Neural cell (in vitro differentiated cells): ENCODE measurements at regions not wholly inside any gene's neighbourhood (a gene's known extent, or its start where the extent isn't known, plus 50 kb on each side); places are given as distances from the start of the nearest gene placed in this dataset.

Experiments
- H2AFZ ChIP-seq: fragments of 200-600, 300-800 bp; sonication (generic), shearing (Covaris generic); 2 replicates; pipeline ENCODE4 v1.6.0; 2014; ENCODE audit warnings: low read depth, mild to moderate bottlenecking, antibody characterized with exemption, low read length, moderate library complexity
- H3F3A ChIP-seq: fragments of 200-600 bp; shearing (Covaris generic); 2 replicates; pipeline ENCODE4 v1.6.1; 2016; ENCODE audit warnings: mild to moderate bottlenecking, moderate library complexity, mixed read lengths, antibody characterized with exemption, low read length; ENCODE audit not compliant: insufficient read depth, poor library complexity, severe bottlenecking
- H3K27ac ChIP-seq: fragments of 200-600, 300-800 bp; sonication (generic), shearing (Covaris generic); 2 replicates; pipeline ENCODE4 v1.5.1; 2014; ENCODE audit warnings: mild to moderate bottlenecking, low read length, moderate library complexity
- H3K27me3 ChIP-seq: fragments of 300-800, 200-600 bp; sonication (generic), shearing (Covaris generic); 2 replicates; pipeline ENCODE4 v1.6.0; 2014; ENCODE audit warnings: mild to moderate bottlenecking, low read depth, low read length, moderate library complexity; ENCODE audit not compliant: insufficient read depth
- H3K36me3 ChIP-seq: fragments of 300-800, 200-600 bp; sonication (generic), shearing (Covaris generic); 2 replicates; pipeline ENCODE4 v1.5.1; 2014; ENCODE audit warnings: mild to moderate bottlenecking, antibody characterized with exemption, low read length, moderate library complexity; ENCODE audit not compliant: insufficient read depth
- H3K4me2 ChIP-seq: fragments of 300-800, 200-600 bp; sonication (generic), shearing (Covaris generic); 2 replicates; pipeline ENCODE4 v1.6.0; 2014; ENCODE audit warnings: mild to moderate bottlenecking, low read length
- H3K4me3 ChIP-seq: fragments of 300-800, 200-600 bp; sonication (generic), shearing (Covaris generic); 2 replicates; pipeline ENCODE4 v1.5.1; 2014; ENCODE audit warnings: mild to moderate bottlenecking, low read length, moderate library complexity
- H3K79me2 ChIP-seq: fragments of 200-600 bp; shearing (Covaris generic); replicated peaks from 2 replicates; pipeline ENCODE4 v1.6.0; 2014; ENCODE audit warnings: mild to moderate bottlenecking, low read length, moderate library complexity; ENCODE audit not compliant: insufficient read depth
- H3K9ac ChIP-seq: fragments of 300-800, 200-600 bp; sonication (generic), shearing (Covaris generic); 2 replicates; pipeline ENCODE4 v1.6.1; 2016; ENCODE audit warnings: mild to moderate bottlenecking, low read length, mixed read lengths
- H3K9me2 ChIP-seq: fragments of 200-600 bp; shearing (Covaris generic); 2 replicates; pipeline ENCODE4 v1.6.1; 2016; ENCODE audit warnings: mild to moderate bottlenecking, low read length, mixed read lengths; ENCODE audit not compliant: insufficient read depth
- H3K9me3 ChIP-seq: fragments of 200-600, 300-800 bp; sonication (generic), shearing (Covaris generic); 2 replicates; pipeline ENCODE4 v1.6.1; 2016; ENCODE audit warnings: mild to moderate bottlenecking, mixed run types, low read length, moderate library complexity, mixed read lengths
- H4K20me1 ChIP-seq: fragments of 200-600 bp; shearing (Covaris generic); 2 replicates; pipeline ENCODE4 v1.6.1; 2016; ENCODE audit warnings: mild to moderate bottlenecking, mixed run types; ENCODE audit not compliant: insufficient read depth
- CTCF ChIP-seq: fragments of 450-650 bp; IDR thresholded peaks from 2 replicates; pipeline ENCODE4 v1.5.1; 2014; ENCODE audit warnings: antibody characterized with exemption, mild to moderate bottlenecking, moderate library complexity; ENCODE audit not compliant: poor library complexity, severe bottlenecking
- EP300 ChIP-seq: fragments of 450-650 bp; conservative IDR thresholded peaks from 2 replicates; pipeline ENCODE4 v1.6.1; 2014; ENCODE audit warnings: antibody characterized with exemption, mild to moderate bottlenecking, moderate library complexity; ENCODE audit not compliant: poor library complexity, severe bottlenecking
- EZH2 ChIP-seq: fragments of 200-600, 300-800 bp; shearing (Covaris generic), sonication (generic); IDR thresholded peaks from 2 replicates; pipeline ENCODE4 v1.6.1; 2014; ENCODE audit warnings: antibody characterized with exemption, low read length, borderline replicate concordance, mild to moderate bottlenecking; ENCODE audit not compliant: insufficient read depth, poor library complexity, severe bottlenecking
- MXI1 ChIP-seq: fragments of 450-650 bp; conservative IDR thresholded peaks from 2 replicates; pipeline ENCODE4 v1.6.1; 2014; ENCODE audit warnings: antibody characterized with exemption, mild to moderate bottlenecking; ENCODE audit not compliant: poor library complexity, severe bottlenecking
- POLR2AphosphoS5 ChIP-seq: IDR thresholded peaks from 2 replicates; pipeline ENCODE4 v1.6.1; 2012
- RAD21 ChIP-seq: fragments of 450-650 bp; conservative IDR thresholded peaks from 2 replicates; pipeline ENCODE4 v1.6.1; 2014; ENCODE audit warnings: antibody characterized with exemption, mild to moderate bottlenecking, moderate library complexity
- REST ChIP-seq: IDR thresholded peaks from 2 replicates; pipeline ENCODE4 v1.6.1; 2012; ENCODE audit warnings: borderline replicate concordance
- SMC3 ChIP-seq: fragments of 450-650 bp; conservative IDR thresholded peaks from 2 replicates; pipeline ENCODE4 v1.6.1; 2014; ENCODE audit warnings: antibody characterized with exemption, mild to moderate bottlenecking, moderate library complexity; ENCODE audit not compliant: poor library complexity
- TAF1 ChIP-seq: IDR thresholded peaks from 2 replicates; pipeline ENCODE4 v1.6.1; 2012; ENCODE audit warnings: low read depth

- Histone ChIP-seq H3K4me2 (no peak overlapping the region), H3K9me3 (no peaks in the 10 kb centered on the region), H2AFZ (no peak overlapping the region), H3K4me3 (no peak overlapping the region), H3K27me3 (no peaks in the 10 kb centered on the region), H3K27ac (no peak overlapping the region), H3K9ac (no peak overlapping the region), H3K79me2 (no peaks in the 10 kb centered on the region), H3K9me2 (no peaks in the 10 kb centered on the region), H4K20me1 (no peaks in the 10 kb centered on the region), H3F3A (no peaks in the 10 kb centered on the region), H3K36me3 (no peaks in the 10 kb centered on the region)
- no peak for TF ChIP-seq CTCF
- no peak for TF ChIP-seq EP300
- TF ChIP-seq TAF1 = no peak
- no peak for TF ChIP-seq EZH2
- no peak for TF ChIP-seq RAD21
- no peak for TF ChIP-seq REST
- TF ChIP-seq POLR2AphosphoS5 = no peak
- TF ChIP-seq MXI1 = no peak
- no peak for TF ChIP-seq SMC3
Observed at GRCh38 chr4:187218705-187219245, 495.1 kb upstream of the FAT1 start.

GRCh38 chr4:187224560-187224959 is 500.9 kb upstream of the FAT1 start:
- TF ChIP-seq MXI1 = no peak
- no peak for TF ChIP-seq RAD21
- TF ChIP-seq SMC3 = no peak
- no peak for TF ChIP-seq EZH2
- no peak for TF ChIP-seq TAF1
- TF ChIP-seq CTCF = no peak
- no peak for TF ChIP-seq POLR2AphosphoS5
- TF ChIP-seq EP300 = no peak
- TF ChIP-seq REST = no peak
- Histone ChIP-seq H3K4me3 (no peak overlapping the region), H3K79me2 (no peaks in the 10 kb centered on the region), H3F3A (no peaks in the 10 kb centered on the region), H3K9me2 (no peaks in the 10 kb centered on the region), H3K4me2 (no peak overlapping the region), H2AFZ (no peak overlapping the region), H3K36me3 (no peaks in the 10 kb centered on the region), H3K9me3 (no peaks in the 10 kb centered on the region), H3K9ac (no peak overlapping the region), H4K20me1 (no peaks in the 10 kb centered on the region), H3K27me3 (no peaks in the 10 kb centered on the region), H3K27ac (no peak overlapping the region)
